ENCODE measurements at regions not wholly inside any gene's neighbourhood (a gene's known extent, or its start where the extent isn't known, plus 50 kb on each side); places are given as distances from the start of the nearest gene placed in this dataset.

DNA sequence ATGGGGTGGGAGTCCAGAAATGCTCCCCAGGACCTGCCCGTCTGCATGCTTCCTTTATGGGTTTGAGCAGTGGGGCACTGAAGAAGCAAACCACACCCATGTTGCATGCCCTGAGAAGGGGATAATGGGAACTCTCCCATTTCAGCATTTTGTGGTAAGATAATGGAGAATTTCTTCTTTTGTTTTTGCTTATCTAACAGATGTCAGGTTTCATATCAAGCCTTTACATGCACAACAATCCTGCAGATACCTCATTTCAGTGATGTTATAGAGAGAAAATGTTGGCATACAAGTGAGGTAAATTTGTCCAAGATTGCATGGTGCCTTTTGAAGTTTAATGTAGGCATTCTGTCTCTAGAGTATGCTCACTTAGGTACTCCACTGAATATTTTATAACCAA, 177.0 kb downstream of the ALX1 start:
- no peak overlapping the region for H2BK120ac ChIP-seq (ENCODE audit: insufficient read depth, low read length, poor library complexity)
- H4K91ac ChIP-seq (ENCODE audit: low read depth, low read length) = no peak overlapping the region
- H3K27me3 ChIP-seq (ENCODE audit: insufficient read depth, low read length) = no peaks in the 10 kb centered on the region
- no peak overlapping the region for H3K4me2 ChIP-seq (ENCODE audit: low read length)
- no peak overlapping the region for H3K18ac ChIP-seq (ENCODE audit: low read length)
- no peak overlapping the region for H3K9ac ChIP-seq (ENCODE audit: low read length)
- no peak for DNase-seq
- H3K79me2 ChIP-seq (ENCODE audit: control insufficient read depth, insufficient read depth, low read length, poor library complexity) = no peaks in the 10 kb centered on the region
- no CpG with 5 or more reads among the region's 1 CpG for WGBS (ENCODE audit: extremely low coverage, insufficient coverage, insufficient read length)
- no peak overlapping the region for H4K12ac ChIP-seq (ENCODE audit: low read depth, low read length)
- no peak overlapping the region for H3K14ac ChIP-seq (ENCODE audit: low read length)
- H2BK12ac ChIP-seq (ENCODE audit: low read length) = no peak overlapping the region
- H2BK5ac ChIP-seq (ENCODE audit: low read depth, low read length, poor library complexity) = no peak overlapping the region
- no peak overlapping the region for H3K4ac ChIP-seq (ENCODE audit: low read depth, low read length)
- no peak overlapping the region for H2AFZ ChIP-seq (ENCODE audit: insufficient read depth, low read length, poor library complexity)
- H3K23ac ChIP-seq (ENCODE audit: low read length) = no peak overlapping the region
- no peak overlapping the region for H3K27ac ChIP-seq (ENCODE audit: low read depth, low read length)
- no peak overlapping the region for H3K4me3 ChIP-seq (ENCODE audit: low read depth, low read length)
- no peaks in the 10 kb centered on the region for H3K9me3 ChIP-seq (ENCODE audit: insufficient read depth, low read depth, low read length)
- H4K8ac ChIP-seq (ENCODE audit: low read depth, low read length) = no peak overlapping the region
- H3K4me1 ChIP-seq (ENCODE audit: control insufficient read depth in 1 of 2, insufficient read depth in 2 of 2, low read length in 2 of 2) = no peaks in the 10 kb centered on the region
- H3K36me3 ChIP-seq (ENCODE audit: control insufficient read depth in 1 of 2, insufficient read depth in 2 of 2, low read length in 2 of 2) = no peaks in the 10 kb centered on the region
- H2AK5ac ChIP-seq (ENCODE audit: low read length) = no peak overlapping the region
- H3K79me1 ChIP-seq (ENCODE audit: low read length) = no peaks in the 10 kb centered on the region

DNA sequence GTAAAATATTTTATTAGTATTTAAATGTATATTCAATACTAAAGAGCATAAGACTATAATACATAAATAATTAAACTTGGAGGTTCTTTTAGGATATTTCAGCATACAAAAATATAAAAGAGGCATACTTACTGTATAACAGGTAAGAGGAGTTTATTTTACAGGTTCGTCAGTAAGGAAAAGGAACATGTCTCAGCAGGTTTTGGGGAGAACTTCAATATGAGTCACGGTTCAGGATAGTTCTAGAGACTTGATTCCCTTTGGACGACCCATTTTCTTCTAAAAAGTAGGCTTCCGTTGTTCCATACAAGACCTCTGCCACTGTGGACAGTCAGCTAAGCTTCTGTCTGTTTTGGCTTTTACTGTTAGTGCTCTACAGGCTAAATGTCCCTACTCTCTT, 181.1 kb downstream of the ALX1 start:
- no CpG with 5 or more reads among the region's 4 CpGs for WGBS (ENCODE audit: extremely low coverage, insufficient coverage, insufficient read length)
- no peak overlapping the region for H2AFZ ChIP-seq (ENCODE audit: insufficient read depth, low read length, poor library complexity)
- peak overlapping the region; percentile 96 for H3K23ac ChIP-seq (ENCODE audit: low read length)
- no peaks in the 10 kb centered on the region for H3K9me3 ChIP-seq (ENCODE audit: insufficient read depth, low read depth, low read length)
- no peaks in the 10 kb centered on the region for H3K27me3 ChIP-seq (ENCODE audit: insufficient read depth, low read length)
- no peak overlapping the region for H3K4me2 ChIP-seq (ENCODE audit: low read length)
- no peak overlapping the region for H2BK120ac ChIP-seq (ENCODE audit: insufficient read depth, low read length, poor library complexity)
- no peak overlapping the region for H2BK12ac ChIP-seq (ENCODE audit: low read length)
- H3K27ac ChIP-seq (ENCODE audit: low read depth, low read length) = no peak overlapping the region
- H3K79me2 ChIP-seq (ENCODE audit: control insufficient read depth, insufficient read depth, low read length, poor library complexity) = no peaks in the 10 kb centered on the region
- no peak overlapping the region for H4K12ac ChIP-seq (ENCODE audit: low read depth, low read length)
- H3K9ac ChIP-seq (ENCODE audit: low read length) = no peak overlapping the region
- no peak overlapping the region for H2AK5ac ChIP-seq (ENCODE audit: low read length)
- H4K91ac ChIP-seq (ENCODE audit: low read depth, low read length) = no peak overlapping the region
- H2BK5ac ChIP-seq (ENCODE audit: low read depth, low read length, poor library complexity) = no peak overlapping the region
- H3K18ac ChIP-seq (ENCODE audit: low read length) = no peak overlapping the region
- no peak overlapping the region for H4K8ac ChIP-seq (ENCODE audit: low read depth, low read length)
- no peaks in the 10 kb centered on the region for H3K79me1 ChIP-seq (ENCODE audit: low read length)
- H3K14ac ChIP-seq (ENCODE audit: low read length) = no peak overlapping the region
- no peaks in the 10 kb centered on the region for H3K36me3 ChIP-seq (ENCODE audit: control insufficient read depth in 1 of 2, insufficient read depth in 2 of 2, low read length in 2 of 2)
- H3K4me1 ChIP-seq (ENCODE audit: control insufficient read depth in 1 of 2, insufficient read depth in 2 of 2, low read length in 2 of 2) = no peaks in the 10 kb centered on the region
- DNase-seq = no peak
- no peak overlapping the region for H3K4me3 ChIP-seq (ENCODE audit: low read depth, low read length)
- no peak overlapping the region for H3K4ac ChIP-seq (ENCODE audit: low read depth, low read length)

DNA sequence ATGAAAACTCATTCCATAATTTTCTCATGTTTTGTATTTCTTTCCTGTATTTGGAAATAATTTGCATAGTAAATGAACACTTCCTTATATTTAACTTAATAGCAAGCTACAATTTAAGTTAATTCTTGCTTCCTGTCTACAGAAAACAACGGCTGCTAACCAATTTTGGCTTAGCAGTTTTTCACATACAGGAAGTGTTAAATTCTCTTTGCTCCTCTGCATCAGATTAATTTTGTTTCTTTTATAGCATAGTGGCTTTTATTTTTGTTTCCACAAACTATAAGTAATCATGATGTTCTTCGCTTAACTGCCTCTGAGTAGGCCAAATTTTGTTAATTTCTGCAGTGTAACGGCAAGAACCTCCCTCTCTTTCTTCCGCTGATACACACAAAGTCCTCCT, 182.9 kb downstream of the ALX1 start:
- no CpG with 5 or more reads among the region's 4 CpGs for WGBS (ENCODE audit: extremely low coverage, insufficient coverage, insufficient read length)
- Histone ChIP-seq H3K9me3 (ENCODE audit: insufficient read depth, low read depth, low read length) (no peaks in the 10 kb centered on the region), H3K14ac (ENCODE audit: low read length) (no peak overlapping the region)

DNA sequence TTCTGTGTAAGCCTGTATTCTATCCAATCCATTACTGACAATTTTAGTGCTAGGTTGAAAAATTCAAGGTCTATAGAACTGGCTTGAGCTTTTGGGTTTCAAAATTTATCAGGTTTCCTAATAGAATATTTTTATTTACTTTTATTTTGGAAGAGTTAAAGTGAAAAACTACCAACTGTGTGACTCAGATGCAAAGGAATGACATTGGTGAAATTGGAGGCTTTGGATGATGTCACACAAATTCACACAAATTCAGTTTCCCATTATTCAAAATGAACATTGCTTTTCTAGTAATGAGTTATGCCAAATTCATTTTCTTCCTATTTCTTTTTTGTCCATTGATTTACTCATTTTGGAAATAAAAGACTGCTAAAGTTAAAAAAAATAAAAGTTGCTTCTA, 186.9 kb downstream of the ALX1 start:
- H2AFZ ChIP-seq (ENCODE audit: insufficient read depth, low read length, poor library complexity) = no peak overlapping the region
- H3K4me1 ChIP-seq (ENCODE audit: control insufficient read depth in 1 of 2, insufficient read depth in 2 of 2, low read length in 2 of 2) = no peaks in the 10 kb centered on the region
- H4K8ac ChIP-seq (ENCODE audit: low read depth, low read length) = no peak overlapping the region
- no peak overlapping the region for H2BK12ac ChIP-seq (ENCODE audit: low read length)
- H3K36me3 ChIP-seq (ENCODE audit: control insufficient read depth in 1 of 2, insufficient read depth in 2 of 2, low read length in 2 of 2) = no peaks in the 10 kb centered on the region
- H3K79me2 ChIP-seq (ENCODE audit: control insufficient read depth, insufficient read depth, low read length, poor library complexity) = no peaks in the 10 kb centered on the region
- no peak overlapping the region for H3K18ac ChIP-seq (ENCODE audit: low read length)
- H4K12ac ChIP-seq (ENCODE audit: low read depth, low read length) = no peak overlapping the region
- H3K4me2 ChIP-seq (ENCODE audit: low read length) = no peak overlapping the region
- H3K9me3 ChIP-seq (ENCODE audit: insufficient read depth, low read depth, low read length) = no peaks in the 10 kb centered on the region
- no peak overlapping the region for H3K4ac ChIP-seq (ENCODE audit: low read depth, low read length)
- H3K27me3 ChIP-seq (ENCODE audit: insufficient read depth, low read length) = no peaks in the 10 kb centered on the region
- no peaks in the 10 kb centered on the region for H3K79me1 ChIP-seq (ENCODE audit: low read length)
- no peak overlapping the region for H3K9ac ChIP-seq (ENCODE audit: low read length)
- no peak overlapping the region for H3K4me3 ChIP-seq (ENCODE audit: low read depth, low read length)
- H3K23ac ChIP-seq (ENCODE audit: low read length) = no peak overlapping the region
- no peak overlapping the region for H2BK120ac ChIP-seq (ENCODE audit: insufficient read depth, low read length, poor library complexity)
- no peak for DNase-seq
- H2BK5ac ChIP-seq (ENCODE audit: low read depth, low read length, poor library complexity) = no peak overlapping the region
- no peak overlapping the region for H4K91ac ChIP-seq (ENCODE audit: low read depth, low read length)
- no peak overlapping the region for H3K14ac ChIP-seq (ENCODE audit: low read length)
- H2AK5ac ChIP-seq (ENCODE audit: low read length) = no peak overlapping the region
- no peak overlapping the region for H3K27ac ChIP-seq (ENCODE audit: low read depth, low read length)

More for the DNA sequence above, 182.9 kb downstream of the ALX1 start:
- no peak overlapping the region for H3K23ac ChIP-seq (ENCODE audit: low read length)
- H3K36me3 ChIP-seq (ENCODE audit: control insufficient read depth in 1 of 2, insufficient read depth in 2 of 2, low read length in 2 of 2) = no peaks in the 10 kb centered on the region
- H3K4me2 ChIP-seq (ENCODE audit: low read length) = no peak overlapping the region
- H2BK12ac ChIP-seq (ENCODE audit: low read length) = no peak overlapping the region
- H3K4ac ChIP-seq (ENCODE audit: low read depth, low read length) = no peak overlapping the region
- DNase-seq = no peak
- H2BK120ac ChIP-seq (ENCODE audit: insufficient read depth, low read length, poor library complexity) = no peak overlapping the region
- H3K27ac ChIP-seq (ENCODE audit: low read depth, low read length) = no peak overlapping the region
- no peak overlapping the region for H4K12ac ChIP-seq (ENCODE audit: low read depth, low read length)
- no peak overlapping the region for H2AFZ ChIP-seq (ENCODE audit: insufficient read depth, low read length, poor library complexity)
- no peak overlapping the region for H4K91ac ChIP-seq (ENCODE audit: low read depth, low read length)
- no peaks in the 10 kb centered on the region for H3K79me1 ChIP-seq (ENCODE audit: low read length)
- H3K4me1 ChIP-seq (ENCODE audit: control insufficient read depth in 1 of 2, insufficient read depth in 2 of 2, low read length in 2 of 2) = no peaks in the 10 kb centered on the region
- no peak overlapping the region for H3K4me3 ChIP-seq (ENCODE audit: low read depth, low read length)
- H2BK5ac ChIP-seq (ENCODE audit: low read depth, low read length, poor library complexity) = no peak overlapping the region
- no peaks in the 10 kb centered on the region for H3K27me3 ChIP-seq (ENCODE audit: insufficient read depth, low read length)
- H4K8ac ChIP-seq (ENCODE audit: low read depth, low read length) = no peak overlapping the region
- no peaks in the 10 kb centered on the region for H3K79me2 ChIP-seq (ENCODE audit: control insufficient read depth, insufficient read depth, low read length, poor library complexity)
- no peak overlapping the region for H3K9ac ChIP-seq (ENCODE audit: low read length)
- no peak overlapping the region for H2AK5ac ChIP-seq (ENCODE audit: low read length)
- H3K18ac ChIP-seq (ENCODE audit: low read length) = no peak overlapping the region
